ENCODE measurements at regions not wholly inside any gene's neighbourhood (a gene's known extent, or its start where the extent isn't known, plus 50 kb on each side); places are given as distances from the start of the nearest gene placed in this dataset.

- no peak for DNase-seq
These were observed 82.2 kb upstream of the RMDN2 start for GRCh38 chr2:37842732-37843440.

- no peak for DNase-seq
These were observed 81.5 kb upstream of the RMDN2 start for GRCh38 chr2:37843556-37843955.

DNA sequence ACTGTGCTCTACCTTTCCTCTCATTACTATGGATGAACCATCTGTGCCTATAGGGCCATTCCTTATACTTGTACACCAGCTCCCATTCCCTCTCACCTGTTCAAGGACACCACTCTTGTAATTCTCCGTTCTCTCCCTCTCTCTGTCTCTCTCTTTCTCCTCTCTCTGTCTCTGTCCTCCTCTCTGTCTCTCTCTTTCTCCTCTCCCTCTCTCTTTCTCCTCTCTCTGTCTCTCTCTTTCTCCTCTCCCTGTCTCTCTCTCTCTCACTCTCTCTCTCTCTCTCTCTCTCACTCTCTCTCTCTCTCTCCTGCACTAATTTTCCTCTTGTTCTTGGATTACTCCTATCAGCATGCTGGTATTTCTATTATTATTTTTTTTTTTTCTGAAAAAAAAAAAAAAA lies 78.9 kb upstream of the RMDN2 start:
- DNase-seq = no peak

- no peak for DNase-seq
These were observed 77.3 kb upstream of the RMDN2 start for GRCh38 chr2:37847792-37848191.

- no peak for DNase-seq
These were observed 76.6 kb upstream of the RMDN2 start for GRCh38 chr2:37848451-37848850.

- DNase-seq = no peak
These were observed 75.2 kb upstream of the RMDN2 start for GRCh38 chr2:37849911-37850310.

- no peak for DNase-seq
These were observed 73.7 kb upstream of the RMDN2 start for GRCh38 chr2:37851428-37851827.

- no peak for DNase-seq
These were observed 73.1 kb upstream of the RMDN2 start for GRCh38 chr2:37851828-37852584.

- no peak for DNase-seq
These were observed 72.5 kb upstream of the RMDN2 start for GRCh38 chr2:37852585-37853014.

GRCh38 chr2:37854676-37855282 lies 70.3 kb upstream of the RMDN2 start:
- no peak for DNase-seq

DNA sequence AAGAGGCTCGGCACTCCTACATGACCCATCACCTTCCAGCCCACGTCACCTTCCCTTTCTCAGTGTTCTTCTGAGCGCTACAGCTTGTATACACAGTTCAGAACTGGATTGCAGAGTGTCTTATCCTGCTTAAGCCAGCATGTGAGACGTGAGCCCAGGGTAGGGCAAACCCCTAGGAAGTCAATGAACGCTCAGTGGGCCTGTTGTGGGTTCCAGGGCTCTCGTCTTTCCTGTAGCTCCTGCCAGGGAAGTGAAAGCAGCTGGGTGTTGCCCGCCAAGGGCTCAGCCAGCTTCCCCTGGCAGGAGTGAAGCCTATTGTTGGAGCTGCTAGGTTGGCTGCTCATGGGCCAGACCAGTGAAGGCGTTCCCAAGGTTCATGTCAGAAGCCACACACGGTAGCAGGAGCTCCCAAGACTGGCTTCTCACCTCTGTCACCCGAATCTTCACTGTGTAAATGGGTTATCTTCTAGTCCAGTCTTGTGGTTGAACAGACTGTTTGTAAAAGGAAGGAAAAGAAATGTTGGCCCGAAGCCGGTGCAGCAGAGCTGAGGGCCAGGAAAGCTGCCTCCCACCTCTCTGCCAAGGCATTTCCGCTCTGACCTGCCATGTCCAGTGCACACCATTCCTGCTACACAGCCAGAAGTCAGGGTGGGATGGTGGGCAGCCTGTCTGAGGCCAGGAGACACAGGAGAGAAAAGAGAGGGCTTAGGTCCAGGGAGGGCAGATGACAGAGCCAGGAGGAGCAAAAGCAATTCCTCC lies 69.6 kb upstream of the RMDN2 start:
- DNase-seq = no peak

DNA sequence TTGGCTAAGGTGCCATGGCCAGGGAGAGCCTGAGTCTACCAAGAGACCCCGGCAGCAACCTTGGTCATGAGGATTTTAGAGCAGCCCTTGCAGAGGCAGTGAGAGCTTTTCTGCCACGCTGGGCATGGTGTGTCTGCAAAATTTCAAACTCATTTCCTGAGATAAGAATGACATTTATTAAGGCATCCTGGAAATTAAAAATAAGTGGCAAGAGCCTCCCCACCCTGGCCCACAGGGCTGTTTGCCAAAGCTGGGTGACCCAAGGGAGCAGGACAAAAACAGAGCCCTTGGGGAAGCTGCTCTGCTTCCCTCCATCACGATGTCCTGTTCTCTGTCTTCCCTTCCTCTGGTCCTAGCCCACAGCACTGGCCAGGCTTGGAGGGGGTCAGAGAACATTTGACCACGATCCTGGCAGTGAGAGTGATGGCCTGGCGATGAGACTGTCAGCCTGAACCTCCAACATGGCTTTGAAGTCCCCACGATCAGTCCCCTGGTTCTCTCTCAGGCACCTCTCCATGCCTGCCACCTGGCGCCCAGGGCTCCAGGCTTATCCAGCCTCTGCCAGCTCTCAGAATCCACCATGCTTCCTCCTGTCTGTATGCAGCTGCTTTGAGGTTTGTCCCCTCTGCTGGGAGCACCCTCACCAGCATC lies 68.9 kb upstream of the RMDN2 start:
- no peak for DNase-seq

GRCh38 chr2:37857575-37858399 lies 67.3 kb upstream of the RMDN2 start:
- no peak for DNase-seq

DNA sequence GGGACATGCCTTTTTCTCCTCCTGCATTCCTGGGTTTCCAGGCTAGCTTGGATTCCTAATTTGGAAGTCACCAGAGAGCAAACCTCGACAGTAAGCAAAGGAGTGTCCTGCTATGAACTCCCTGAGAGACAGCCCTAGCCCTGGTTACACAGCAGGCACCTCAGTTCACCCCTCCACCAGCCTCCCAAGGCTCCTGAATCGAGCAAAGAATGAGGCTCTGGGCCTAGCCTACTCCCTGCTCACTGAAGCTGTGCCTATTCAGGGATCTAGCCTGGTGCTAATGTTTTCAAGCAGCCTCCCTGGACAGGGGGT lies 66.7 kb upstream of the RMDN2 start:
- no peak for DNase-seq

GRCh38 chr2:37858725-37859267 lies 66.3 kb upstream of the RMDN2 start:
- no peak for DNase-seq

GRCh38 chr2:37862620-37863019 lies 62.5 kb upstream of the RMDN2 start:
- DNase-seq = no peak

DNA sequence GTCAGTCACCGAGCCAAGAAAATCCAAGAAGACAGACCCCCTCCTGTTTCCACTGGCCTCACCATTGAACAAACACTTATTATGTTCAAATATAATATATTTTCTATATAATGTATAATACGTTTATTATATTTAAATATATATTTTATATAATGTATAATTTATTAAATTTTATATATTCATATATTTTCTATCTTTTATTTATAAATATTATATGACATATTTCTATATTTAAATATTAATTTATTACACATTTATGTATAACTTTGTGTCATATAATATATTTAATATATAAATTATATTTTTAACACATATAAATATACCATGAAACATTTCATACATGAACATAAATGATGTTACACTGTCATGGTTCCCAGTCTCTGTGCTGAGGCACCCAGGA lies 60.9 kb upstream of the RMDN2 start:
- no peak for DNase-seq

- DNase-seq = no peak
These were observed 59.4 kb upstream of the RMDN2 start for GRCh38 chr2:37865640-37866039.

DNA sequence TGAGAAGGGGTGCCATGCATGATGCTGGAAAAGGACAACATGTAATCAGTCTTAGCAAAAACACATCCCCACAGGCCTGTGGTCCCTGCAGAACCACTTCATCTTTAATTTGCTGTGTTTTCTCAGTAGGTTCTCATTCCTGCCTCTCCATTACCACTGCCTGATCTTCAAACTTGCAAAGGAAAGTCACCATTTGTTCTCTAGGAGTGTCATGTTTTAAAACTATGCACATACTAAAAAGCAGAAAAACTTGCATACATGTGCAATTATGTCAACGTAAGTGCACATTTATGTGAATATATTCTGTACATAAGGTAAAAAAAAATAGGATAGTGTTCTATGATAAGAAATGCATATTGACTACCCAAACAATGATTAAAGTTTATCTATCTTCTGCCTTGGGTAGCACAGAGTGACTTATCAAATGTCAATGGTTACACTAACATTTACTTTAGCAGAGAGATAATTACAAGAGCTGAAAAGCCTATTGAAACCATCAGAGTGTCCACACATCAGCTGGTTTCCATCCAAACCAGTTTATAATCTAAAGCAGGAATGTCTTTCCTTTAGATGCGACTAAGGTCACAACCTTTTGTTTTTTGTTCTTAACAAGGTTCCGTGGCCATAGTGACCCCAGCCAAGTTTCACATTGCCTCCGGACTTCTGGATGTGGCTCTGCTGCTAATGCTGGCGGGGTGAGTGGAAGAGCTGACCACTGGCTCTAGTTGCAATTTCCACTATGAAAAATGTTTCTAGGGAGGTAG lies 58.7 kb upstream of the RMDN2 start:
- DNase-seq = no peak

GRCh38 chr2:37867166-37867565 lies 57.9 kb upstream of the RMDN2 start:
- DNase-seq = no peak

DNA sequence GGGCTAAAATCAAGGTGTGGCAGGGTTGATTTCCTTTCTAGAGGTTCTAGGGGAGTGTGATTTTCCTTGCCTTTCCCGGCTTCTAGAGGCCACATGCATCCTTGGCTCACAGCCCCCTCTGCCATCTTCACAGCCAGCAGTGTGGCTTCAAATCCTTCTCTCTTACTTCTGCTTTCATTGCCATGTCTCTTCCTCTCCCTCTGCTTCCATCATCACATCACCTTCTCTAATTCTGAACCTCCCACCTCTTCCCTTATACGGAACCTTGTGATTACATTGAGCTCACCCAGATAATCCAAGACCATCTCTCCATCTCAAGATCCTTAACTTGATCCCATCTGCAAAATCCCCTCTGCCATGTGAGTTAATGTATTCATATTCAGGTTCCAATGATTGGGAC lies 56.2 kb upstream of the RMDN2 start:
- DNase-seq = no peak

Measured in SIG-M5 (cell line).